GM20431 (cell line): ENCODE measurements at regions not wholly inside any gene's neighbourhood (a gene's known extent, or its start where the extent isn't known, plus 50 kb on each side); places are given as distances from the start of the nearest gene placed in this dataset.

Experiments used
- in situ Hi-C: fragments of 300-500 bp; cut with MseI, MboI; formaldehyde crosslinking; loops from one replicate; pipeline ENCODE4 v1.15.0; 2020; ENCODE audit warnings: low sequenced_read_pairs; ENCODE audit not compliant: unreplicated experiment

- in situ Hi-C loops: no loop called here
Measured at GRCh38 chr20:17803765-17804164, 104.0 kb downstream of the BANF2 start.

GRCh38 chr20:17799575-17800227 is 99.9 kb downstream of the BANF2 start:
- in situ Hi-C loops: no loop called here

DNA sequence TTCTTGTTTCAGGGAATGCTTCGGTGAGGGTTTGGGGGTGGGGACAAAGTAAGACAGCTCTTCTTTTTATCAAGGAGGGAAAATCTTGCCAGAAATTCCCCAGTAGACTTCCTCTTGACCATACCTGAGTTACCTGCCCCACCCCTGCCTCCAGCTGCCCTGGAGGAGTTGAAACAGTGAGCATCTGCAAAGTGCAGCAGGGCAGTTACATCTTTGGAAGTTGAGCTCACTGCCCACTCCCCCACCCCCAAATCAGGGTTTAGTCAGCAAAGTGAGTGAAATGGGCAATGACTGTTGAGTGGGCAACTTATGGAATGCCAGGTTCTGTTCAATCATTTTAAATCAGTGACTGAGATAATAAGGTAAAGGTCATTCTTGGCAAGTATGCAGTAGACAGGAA is 98.8 kb downstream of the BANF2 start:
- in situ Hi-C loops: no loop called here

DNA sequence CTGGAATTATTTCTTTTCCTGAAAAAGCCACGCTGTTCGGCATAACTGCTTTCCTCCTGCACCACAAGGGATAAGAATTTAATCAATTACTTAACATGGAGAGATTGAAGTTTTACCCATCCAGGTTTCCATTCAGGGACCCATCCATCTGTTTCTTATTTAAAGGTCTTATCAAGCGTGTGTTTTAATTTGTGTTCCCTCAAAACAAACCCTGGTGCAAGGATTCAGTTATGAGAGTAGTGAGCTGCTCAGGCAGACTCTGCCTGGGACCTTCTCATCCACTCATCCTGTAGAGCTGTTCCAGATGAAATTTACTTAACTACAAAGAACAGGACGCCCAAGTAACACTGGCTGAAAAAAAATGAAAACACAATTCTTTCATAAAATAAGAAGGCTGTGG is 97.8 kb downstream of the BANF2 start:
- in situ Hi-C loops: no loop called here

DNA sequence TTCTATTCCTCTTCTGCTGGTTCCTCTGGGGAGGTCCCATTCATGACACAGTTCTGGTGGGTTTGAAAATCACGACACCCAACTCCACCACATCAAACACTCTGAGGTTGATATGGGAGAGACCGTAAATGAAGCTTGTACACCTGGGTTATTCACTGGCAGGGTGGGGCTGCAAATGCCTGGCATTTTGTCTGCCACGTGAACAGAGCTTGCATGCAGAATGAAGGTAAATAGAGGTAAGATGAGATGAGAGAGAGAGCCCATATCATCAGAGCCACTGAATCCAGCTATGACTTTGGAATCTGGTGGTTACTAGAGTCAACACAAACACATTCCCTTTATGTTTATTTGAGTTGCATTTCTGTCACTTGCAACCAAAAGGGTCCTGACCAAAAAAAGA is 97.4 kb downstream of the BANF2 start:
- in situ Hi-C loops: no loop called here

GRCh38 chr20:17796091-17796563 is 96.4 kb downstream of the BANF2 start:
- in situ Hi-C loops: no loop called here

DNA sequence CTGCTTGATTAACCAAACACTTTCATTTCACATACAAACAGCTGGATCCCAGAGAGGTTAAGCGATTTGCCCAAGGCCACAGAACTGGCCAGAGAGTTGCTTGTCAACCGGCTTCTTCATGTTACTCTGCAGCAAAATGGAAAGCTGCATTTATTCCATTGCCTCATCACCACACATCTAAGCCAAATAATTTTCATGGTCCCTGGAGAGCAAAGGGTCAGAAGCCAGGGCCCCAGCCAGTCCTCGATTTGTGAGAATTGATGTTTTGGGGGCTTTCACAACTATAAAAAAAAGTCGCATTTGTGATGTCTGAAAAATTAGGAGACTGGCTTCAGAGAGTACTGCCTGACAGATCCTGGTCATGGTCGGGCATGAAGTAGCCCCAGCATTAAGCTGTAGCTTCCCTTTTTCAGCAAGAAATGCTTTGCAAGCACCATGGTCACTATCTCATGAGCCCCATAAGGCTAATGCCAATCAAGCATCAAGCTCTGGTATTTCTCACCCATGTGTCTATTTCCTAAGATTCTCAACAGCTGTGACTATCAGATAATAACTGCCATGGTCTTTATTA is 95.8 kb downstream of the BANF2 start:
- in situ Hi-C loops: no loop called here

- in situ Hi-C loops: no loop called here
Measured at GRCh38 chr20:17795003-17795402, 95.2 kb downstream of the BANF2 start.

DNA sequence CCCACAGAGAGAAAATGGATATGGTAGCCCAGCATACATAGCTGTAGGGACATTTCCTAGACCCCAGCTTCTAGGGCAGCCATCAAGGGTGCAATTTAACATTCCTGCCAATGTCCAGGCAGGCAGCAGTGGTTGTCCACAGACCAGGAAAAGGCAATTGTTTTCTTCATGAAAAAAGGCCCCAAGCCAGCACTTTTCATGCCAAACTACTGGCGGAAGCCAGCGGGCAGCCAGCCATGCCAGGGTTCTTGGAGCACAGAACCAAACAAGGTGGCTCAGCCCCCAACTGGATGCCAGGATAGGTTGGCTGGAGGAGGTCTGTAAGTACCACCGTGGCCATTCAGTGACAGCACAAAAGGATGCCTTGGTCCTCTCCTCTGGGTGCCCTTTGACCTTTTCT is 94.6 kb downstream of the BANF2 start:
- in situ Hi-C loops: no loop called here

GRCh38 chr20:17793986-17794385 is 94.2 kb downstream of the BANF2 start:
- in situ Hi-C loops: no loop called here

DNA sequence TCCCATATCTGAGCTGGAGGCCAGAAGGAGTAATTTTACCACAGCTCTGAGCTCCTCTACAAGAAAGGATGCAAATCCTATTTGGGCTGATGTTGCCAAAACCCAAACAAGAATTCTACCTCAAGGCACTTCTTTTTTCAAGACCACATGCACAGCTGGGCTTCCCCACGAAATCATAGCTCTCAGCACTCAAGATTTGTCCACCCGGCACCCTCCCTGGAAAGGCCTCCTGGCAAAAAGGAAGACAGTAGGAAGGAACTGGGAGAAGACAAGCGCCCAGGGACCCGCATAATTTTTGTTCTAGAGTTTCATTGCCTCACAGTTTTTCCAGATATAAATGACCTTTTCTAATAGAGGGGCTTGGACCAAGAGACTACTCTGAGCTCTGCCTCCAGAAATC is 90.5 kb downstream of the BANF2 start:
- in situ Hi-C loops: no loop called here

GRCh38 chr20:17787816-17788215 is 88.0 kb downstream of the BANF2 start:
- in situ Hi-C loops: no loop called here

DNA sequence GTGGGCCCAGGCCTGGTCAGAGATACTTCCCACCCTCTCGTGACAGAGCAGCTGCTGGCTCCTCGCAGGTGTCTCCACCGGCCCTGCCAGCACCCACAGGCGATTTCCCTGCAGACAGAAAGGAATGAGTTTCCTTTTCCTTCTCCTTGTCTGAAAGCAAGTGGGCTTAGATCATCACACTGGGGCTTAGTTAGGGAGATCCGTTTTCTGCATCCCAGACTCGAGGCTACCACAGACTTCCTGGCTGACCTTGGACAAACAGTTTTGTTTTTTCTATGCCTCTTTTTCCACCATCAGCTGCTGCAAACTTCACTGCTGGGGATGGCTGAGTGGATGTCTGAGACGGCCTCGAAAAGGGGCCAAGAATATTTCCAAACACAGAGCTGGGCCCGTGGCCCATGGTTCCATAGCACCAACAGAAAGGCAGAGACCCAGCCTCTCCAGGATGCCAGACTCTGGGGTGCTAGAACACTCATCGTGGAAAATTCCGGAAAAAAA is 86.5 kb downstream of the BANF2 start:
- in situ Hi-C loops: no loop called here
